CD4-positive, alpha-beta T cell (primary cell): ENCODE measurements at regions not wholly inside any gene's neighbourhood (a gene's known extent, or its start where the extent isn't known, plus 50 kb on each side); places are given as distances from the start of the nearest gene placed in this dataset.
"Not testable (repeated sequence)": the region's sequence is repeated elsewhere in the genome, so short reads cannot be mapped to it uniquely, and the experiment has no call there.

Experiments used
- ATAC-seq: fragments of 200-7000 bp; cut with Tn5 transposase; one replicate; pipeline ENCODE4 v1.10.0; 2022; ENCODE audit warnings: mild to moderate bottlenecking; ENCODE audit not compliant: poor library complexity
- CTCF ChIA-PET: fragments of 350-600 bp; sonication (Branson Sonifier 250); formaldehyde crosslinking; loops from one replicate; lab custom pipeline; 2021; ENCODE audit warnings: antibody characterized with exemption, inconsistent platforms; lab: Charles Lee
- POLR2A ChIA-PET: fragments of 350-600 bp; sonication (Branson Sonifier 250); formaldehyde crosslinking; loops from one replicate; lab custom pipeline; 2021; ENCODE audit warnings: antibody characterized with exemption, inconsistent platforms; lab: Charles Lee
- DNase-seq, 14 experiments: peaks; one replicate each; pipeline ENCODE4 v3.0.0-alpha.2; 2013 to 2020; ENCODE audit warnings: mixed read lengths in 2 of 14
- H3K27ac ChIP-seq, 2 donors: one replicate each; pipeline versions ENCODE4 v1.5.1 to v1.7.0; 2013; ENCODE audit warnings: low read length in 2 of 2, low read depth in 1 of 2, mild to moderate bottlenecking in 1 of 2
- H3K27me3 ChIP-seq, 2 experiments: 1 replicate in 1 of 2; 2 replicates in 1 of 2; pipeline versions ENCODE4 v1.6.1 to v1.7.0; 2013; ENCODE audit warnings: low read length in 2 of 2, control low read depth in 1 of 2, mild to moderate bottlenecking in 1 of 2, moderate library complexity in 1 of 2; ENCODE audit not compliant: insufficient read depth in 2 of 2, control insufficient read depth in 1 of 2
- H3K36me3 ChIP-seq: one replicate; pipeline ENCODE4 v1.6.1; 2013; ENCODE audit warnings: low read length, control low read depth; ENCODE audit not compliant: insufficient read depth
- H3K4me1 ChIP-seq: one replicate; pipeline ENCODE4 v1.6.1; 2013; ENCODE audit warnings: low read length, control low read depth; ENCODE audit not compliant: insufficient read depth
- H3K4me3 ChIP-seq: one replicate; pipeline ENCODE4 v1.5.1; 2013; ENCODE audit warnings: mild to moderate bottlenecking, low read length, moderate library complexity
- H3K9me3 ChIP-seq, 2 experiments: 1 replicate in 1 of 2; 2 replicates in 1 of 2; pipeline versions ENCODE4 v1.6.1 to v1.7.0; 2013; ENCODE audit warnings: low read length in 2 of 2, mild to moderate bottlenecking in 2 of 2, control low read depth in 1 of 2, moderate library complexity in 1 of 2; ENCODE audit not compliant: control insufficient read depth in 1 of 2, insufficient read depth in 1 of 2
- H3K27ac Mint-ChIP-seq: one replicate; pipeline ENCODE4 v1.8.0; 2020; ENCODE audit warnings: mixed read lengths
- H3K27me3 Mint-ChIP-seq: one replicate; pipeline ENCODE4 v1.8.0; 2021; ENCODE audit warnings: mixed read lengths
- H3K36me3 Mint-ChIP-seq: one replicate; pipeline ENCODE4 v1.8.0; 2021; ENCODE audit warnings: low read depth, mixed read lengths
- H3K4me1 Mint-ChIP-seq: one replicate; pipeline ENCODE4 v1.8.0; 2021; ENCODE audit warnings: low read depth, mixed read lengths
- H3K4me3 Mint-ChIP-seq: one replicate; pipeline ENCODE4 v1.8.0; 2020; ENCODE audit warnings: mild to moderate bottlenecking, mixed read lengths
- H3K9me3 Mint-ChIP-seq: one replicate; pipeline ENCODE4 v1.8.0; 2020; ENCODE audit warnings: mixed read lengths
- CTCF ChIP-seq: fragments of 200-600 bp; IDR thresholded peaks from one replicate; pipeline ENCODE4 v1.8.0; 2022; ENCODE audit warnings: antibody characterized with exemption, mild to moderate bottlenecking
- intact Hi-C, 2 experiments: fragments of 100-400 bp; cut with DNase I in 1 of 2; cut with micrococcal nuclease in 1 of 2; formaldehyde crosslinking; loops; one replicate each; pipeline versions ENCODE4 v1.15.1 to v1.9.0; 2023 to 2025; cut with DNase I, micrococcal nuclease

DNA sequence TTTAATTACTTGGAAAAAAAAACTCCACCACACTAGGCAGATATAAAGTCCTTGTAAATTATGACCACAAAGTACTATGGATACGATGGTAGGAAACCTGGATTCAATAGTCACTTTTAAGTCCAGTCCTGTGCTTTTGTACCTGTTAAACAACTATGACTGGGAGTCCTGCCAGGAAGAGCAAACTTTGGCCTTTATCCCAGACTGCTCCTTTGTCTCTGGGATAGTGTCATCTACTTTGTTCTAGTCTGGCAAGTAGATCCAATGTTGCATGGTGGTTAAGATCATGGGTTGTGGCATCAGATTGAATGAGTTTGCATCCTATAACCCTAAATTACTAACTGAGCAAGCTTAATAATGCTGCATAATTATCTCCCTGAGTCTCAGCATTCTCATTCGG lies 175.3 kb upstream of the FGF13 start:
- no peak overlapping the region for H3K27ac ChIP-seq
- Mint-ChIP-seq H3K27me3 (no peaks in the 10 kb centered on the region), H3K36me3 (no peaks in the 10 kb centered on the region), H3K27ac (no peak overlapping the region), H3K4me3 (no peak overlapping the region), H3K4me1 (no peaks in the 10 kb centered on the region), H3K9me3 (no peaks in the 10 kb centered on the region)
- POLR2A ChIA-PET: no interaction called here
- H3K27me3 ChIP-seq: no peaks in the 10 kb centered on the region
- no peaks in the 10 kb centered on the region for H3K36me3 ChIP-seq
- H3K4me1 ChIP-seq: no peaks in the 10 kb centered on the region
- no peaks in the 10 kb centered on the region for H3K9me3 ChIP-seq
- ATAC-seq (no peak), DNase-seq (no peak)
- TF ChIP-seq CTCF: no peak
- intact Hi-C loops: no loop called here
- no peak overlapping the region for H3K4me3 ChIP-seq
- CTCF ChIA-PET: no interaction called here

DNA sequence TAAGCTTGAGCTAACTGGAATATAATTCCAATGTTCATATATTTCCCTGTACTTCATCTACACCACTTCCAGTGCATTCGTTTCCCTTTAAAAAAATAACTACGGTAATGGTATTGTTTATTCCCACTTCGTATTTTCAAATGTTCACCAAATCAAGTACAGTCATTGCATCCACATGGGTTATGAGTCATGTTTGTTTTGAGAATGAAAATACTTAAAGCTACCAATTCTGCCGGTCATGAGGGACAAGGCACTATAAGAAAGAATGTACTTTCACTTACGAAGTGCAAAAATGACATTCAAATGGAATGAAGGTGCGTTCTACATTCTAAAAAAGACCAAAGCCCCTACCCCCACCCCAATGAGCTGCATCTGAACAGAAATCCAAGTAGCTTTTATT lies 174.4 kb upstream of the FGF13 start:
- CTCF ChIA-PET: no interaction called here

GRCh38 chrX:138880293-138880692 lies 168.8 kb upstream of the FGF13 start:
- DNase-seq, H3K4me3 ChIP-seq, H3K9me3 Mint-ChIP-seq, H3K4me1 ChIP-seq, H3K4me3 Mint-ChIP-seq, H3K36me3 Mint-ChIP-seq, H3K27me3 Mint-ChIP-seq, H3K4me1 Mint-ChIP-seq, ATAC-seq, H3K27ac Mint-ChIP-seq, H3K36me3 ChIP-seq, H3K9me3 ChIP-seq, intact Hi-C loops, H3K27ac ChIP-seq, POLR2A ChIA-PET, H3K27me3 ChIP-seq, CTCF ChIA-PET: not testable (repeated sequence)

More for the DNA sequence above, 174.4 kb upstream of the FGF13 start:
- H3K36me3 Mint-ChIP-seq: no peaks in the 10 kb centered on the region
- H3K4me3 ChIP-seq: no peak overlapping the region
- peaks cover 4% of the 10 kb centered on the region for H3K9me3 Mint-ChIP-seq
- intact Hi-C loops: no loop called here
- TF ChIP-seq CTCF: no peak
- no peaks in the 10 kb centered on the region for H3K36me3 ChIP-seq
- H3K4me1 Mint-ChIP-seq: no peaks in the 10 kb centered on the region
- POLR2A ChIA-PET: no interaction called here
- ATAC-seq (no peak), DNase-seq (no peak)
- no peaks in the 10 kb centered on the region for H3K9me3 ChIP-seq
- H3K4me3 Mint-ChIP-seq: no peak overlapping the region
- no peaks in the 10 kb centered on the region for H3K4me1 ChIP-seq
- H3K27ac ChIP-seq: no peak overlapping the region
- H3K27ac Mint-ChIP-seq: no peak overlapping the region
- no peaks in the 10 kb centered on the region for H3K27me3 ChIP-seq
- H3K27me3 Mint-ChIP-seq: no peaks in the 10 kb centered on the region

DNA sequence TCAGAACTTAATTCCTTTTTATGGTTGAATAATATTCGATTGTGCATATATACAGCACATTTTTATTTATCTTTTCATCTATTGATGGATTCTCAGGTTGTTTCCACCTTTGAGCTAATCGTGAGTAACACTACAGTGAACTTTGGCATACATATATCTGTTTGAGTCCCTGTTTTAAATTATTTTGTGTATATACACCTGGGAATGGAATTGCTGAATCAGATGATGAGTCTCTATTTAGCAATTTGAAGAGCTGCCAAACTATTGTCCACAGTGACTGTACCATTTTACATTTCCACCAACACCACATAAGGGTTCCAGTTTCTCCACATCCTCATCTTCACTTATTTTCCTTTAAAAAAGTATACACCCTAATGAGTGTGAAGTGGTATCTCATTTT lies 166.2 kb upstream of the FGF13 start:
- no peak overlapping the region for H3K27ac Mint-ChIP-seq
- Histone ChIP-seq H3K36me3 (no peaks in the 10 kb centered on the region), H3K9me3 (peaks cover 0 to 3% of the 10 kb centered on the region in 2 experiments), H3K4me3 (no peak overlapping the region), H3K27me3 (no peaks in the 10 kb centered on the region), H3K27ac (no peak overlapping the region), H3K4me1 (no peaks in the 10 kb centered on the region)
- no peak overlapping the region for H3K4me3 Mint-ChIP-seq
- H3K36me3 Mint-ChIP-seq: no peaks in the 10 kb centered on the region
- ATAC-seq (no peak), DNase-seq (no peak)
- H3K4me1 Mint-ChIP-seq: no peaks in the 10 kb centered on the region
- intact Hi-C loops: no loop called here
- POLR2A ChIA-PET: no interaction called here
- CTCF ChIA-PET: no interaction called here
- H3K9me3 Mint-ChIP-seq: peaks cover 4% of the 10 kb centered on the region
- H3K27me3 Mint-ChIP-seq: no peaks in the 10 kb centered on the region
- TF ChIP-seq CTCF: no peak
